ENCODE measurements at regions not wholly inside any gene's neighbourhood (a gene's known extent, or its start where the extent isn't known, plus 50 kb on each side); places are given as distances from the start of the nearest gene placed in this dataset.
A peak's percentile ranks its signal among the peaks of the same experiment; 100 is the strongest.
"Not testable (repeated sequence)": the region's sequence is repeated elsewhere in the genome, so short reads cannot be mapped to it uniquely, and the experiment has no call there.

- H3K9me3 ChIP-seq (ENCODE audit: control insufficient read depth, low read length) = peaks cover 6% of the 10 kb centered on the region
- no peaks in the 10 kb centered on the region for H3K4me1 ChIP-seq (ENCODE audit: control insufficient read depth, insufficient read depth, low read length)
- H3K4me3 ChIP-seq (ENCODE audit: low read length) = no peak overlapping the region
- no peak overlapping the region for H3K9ac ChIP-seq (ENCODE audit: low read length)
- DNase-seq (ENCODE audit: low read depth) = no peak
- no peaks in the 10 kb centered on the region for H3K36me3 ChIP-seq (ENCODE audit: control insufficient read depth, insufficient read depth, low read length, severe bottlenecking)
- no peaks in the 10 kb centered on the region for H3K27me3 ChIP-seq (replicated peaks; ENCODE audit: control insufficient read depth, insufficient read depth, low read length)
Measured at GRCh38 chr5:110309222-110309621, 417.2 kb downstream of the TMEM232 start.

GRCh38 chr5:110316566-110316965 is 409.9 kb downstream of the TMEM232 start:
- H3K9ac ChIP-seq (ENCODE audit: low read length); H3K36me3 ChIP-seq (ENCODE audit: control insufficient read depth, insufficient read depth, low read length, severe bottlenecking); H3K4me3 ChIP-seq (ENCODE audit: low read length); H3K9me3 ChIP-seq (ENCODE audit: control insufficient read depth, low read length); H3K4me1 ChIP-seq (ENCODE audit: control insufficient read depth, insufficient read depth, low read length); DNase-seq (ENCODE audit: low read depth); H3K27me3 ChIP-seq (replicated peaks; ENCODE audit: control insufficient read depth, insufficient read depth, low read length): not testable (repeated sequence)

GRCh38 chr5:110321117-110321516 is 405.4 kb downstream of the TMEM232 start:
- no peak overlapping the region for H3K4me3 ChIP-seq (ENCODE audit: low read length)
- DNase-seq (ENCODE audit: low read depth) = peak; percentile 75
- no peak overlapping the region for H3K9ac ChIP-seq (ENCODE audit: low read length)

GRCh38 chr5:110323357-110323756 is 403.1 kb downstream of the TMEM232 start:
- DNase-seq (ENCODE audit: low read depth) = no peak
- Histone ChIP-seq H3K4me3 (ENCODE audit: low read length) (no peak overlapping the region), H3K36me3 (ENCODE audit: control insufficient read depth, insufficient read depth, low read length, severe bottlenecking) (no peaks in the 10 kb centered on the region), H3K27me3 (replicated peaks; ENCODE audit: control insufficient read depth, insufficient read depth, low read length) (no peaks in the 10 kb centered on the region), H3K9ac (ENCODE audit: low read length) (no peak overlapping the region), H3K9me3 (ENCODE audit: control insufficient read depth, low read length) (no peaks in the 10 kb centered on the region), H3K4me1 (ENCODE audit: control insufficient read depth, insufficient read depth, low read length) (peaks cover 3% of the 10 kb centered on the region)

More at GRCh38 chr5:110321117-110321516, 405.4 kb downstream of the TMEM232 start:
- no peaks in the 10 kb centered on the region for H3K36me3 ChIP-seq (ENCODE audit: control insufficient read depth, insufficient read depth, low read length, severe bottlenecking)
- H3K27me3 ChIP-seq (replicated peaks; ENCODE audit: control insufficient read depth, insufficient read depth, low read length) = no peaks in the 10 kb centered on the region
- H3K9me3 ChIP-seq (ENCODE audit: control insufficient read depth, low read length) = no peaks in the 10 kb centered on the region
- peaks cover 3% of the 10 kb centered on the region for H3K4me1 ChIP-seq (ENCODE audit: control insufficient read depth, insufficient read depth, low read length)

GRCh38 chr5:110323832-110324231 is 402.6 kb downstream of the TMEM232 start:
- Histone ChIP-seq H3K9me3 (ENCODE audit: control insufficient read depth, low read length) (no peaks in the 10 kb centered on the region), H3K9ac (ENCODE audit: low read length) (no peak overlapping the region), H3K4me1 (ENCODE audit: control insufficient read depth, insufficient read depth, low read length) (peaks cover 3% of the 10 kb centered on the region), H3K36me3 (ENCODE audit: control insufficient read depth, insufficient read depth, low read length, severe bottlenecking) (no peaks in the 10 kb centered on the region), H3K27me3 (replicated peaks; ENCODE audit: control insufficient read depth, insufficient read depth, low read length) (no peaks in the 10 kb centered on the region), H3K4me3 (ENCODE audit: low read length) (no peak overlapping the region)
- DNase-seq (ENCODE audit: low read depth) = no peak

GRCh38 chr5:110324876-110325275 is 401.6 kb downstream of the TMEM232 start:
- DNase-seq (ENCODE audit: low read depth) = no peak

GRCh38 chr5:110329955-110330525 is 396.4 kb downstream of the TMEM232 start:
- H3K36me3 ChIP-seq (ENCODE audit: control insufficient read depth, insufficient read depth, low read length, severe bottlenecking) = no peaks in the 10 kb centered on the region
- H3K9ac ChIP-seq (ENCODE audit: low read length) = no peak overlapping the region
- no peak for DNase-seq (ENCODE audit: low read depth)
- H3K4me1 ChIP-seq (ENCODE audit: control insufficient read depth, insufficient read depth, low read length) = peaks cover 7% of the 10 kb centered on the region
- H3K4me3 ChIP-seq (ENCODE audit: low read length) = no peak overlapping the region
- no peaks in the 10 kb centered on the region for H3K27me3 ChIP-seq (replicated peaks; ENCODE audit: control insufficient read depth, insufficient read depth, low read length)
- no peaks in the 10 kb centered on the region for H3K9me3 ChIP-seq (ENCODE audit: control insufficient read depth, low read length)

More at GRCh38 chr5:110324876-110325275, 401.6 kb downstream of the TMEM232 start:
- no peaks in the 10 kb centered on the region for H3K9me3 ChIP-seq (ENCODE audit: control insufficient read depth, low read length)
- H3K4me3 ChIP-seq (ENCODE audit: low read length) = no peak overlapping the region
- no peaks in the 10 kb centered on the region for H3K36me3 ChIP-seq (ENCODE audit: control insufficient read depth, insufficient read depth, low read length, severe bottlenecking)
- H3K9ac ChIP-seq (ENCODE audit: low read length) = no peak overlapping the region
- H3K27me3 ChIP-seq (replicated peaks; ENCODE audit: control insufficient read depth, insufficient read depth, low read length) = no peaks in the 10 kb centered on the region
- peaks cover 3% of the 10 kb centered on the region for H3K4me1 ChIP-seq (ENCODE audit: control insufficient read depth, insufficient read depth, low read length)

GRCh38 chr5:110333384-110333783 is 393.1 kb downstream of the TMEM232 start:
- H3K27me3 ChIP-seq (replicated peaks; ENCODE audit: control insufficient read depth, insufficient read depth, low read length) = no peaks in the 10 kb centered on the region
- H3K36me3 ChIP-seq (ENCODE audit: control insufficient read depth, insufficient read depth, low read length, severe bottlenecking) = no peaks in the 10 kb centered on the region
- no peaks in the 10 kb centered on the region for H3K9me3 ChIP-seq (ENCODE audit: control insufficient read depth, low read length)
- DNase-seq (ENCODE audit: low read depth) = no peak
- H3K9ac ChIP-seq (ENCODE audit: low read length) = no peak overlapping the region
- H3K4me3 ChIP-seq (ENCODE audit: low read length) = no peak overlapping the region
- peaks cover 23% of the 10 kb centered on the region for H3K4me1 ChIP-seq (ENCODE audit: control insufficient read depth, insufficient read depth, low read length)

- H3K36me3 ChIP-seq (ENCODE audit: control insufficient read depth, insufficient read depth, low read length, severe bottlenecking) = no peaks in the 10 kb centered on the region
- peak overlapping the region; percentile 2 for H3K4me3 ChIP-seq (ENCODE audit: low read length)
- H3K27me3 ChIP-seq (replicated peaks; ENCODE audit: control insufficient read depth, insufficient read depth, low read length) = no peaks in the 10 kb centered on the region
- no peaks in the 10 kb centered on the region for H3K9me3 ChIP-seq (ENCODE audit: control insufficient read depth, low read length)
- H3K4me1 ChIP-seq (ENCODE audit: control insufficient read depth, insufficient read depth, low read length) = peaks cover 35% of the 10 kb centered on the region
- H3K9ac ChIP-seq (ENCODE audit: low read length) = no peak overlapping the region
- DNase-seq (ENCODE audit: low read depth) = peak; percentile 98
Measured at GRCh38 chr5:110335361-110336066, 391.0 kb downstream of the TMEM232 start.

GRCh38 chr5:110338341-110339083 is 388.0 kb downstream of the TMEM232 start:
- H3K9ac ChIP-seq (ENCODE audit: low read length) = no peak overlapping the region
- H3K4me3 ChIP-seq (ENCODE audit: low read length) = no peak overlapping the region
- no peak for DNase-seq (ENCODE audit: low read depth)
- H3K27me3 ChIP-seq (replicated peaks; ENCODE audit: control insufficient read depth, insufficient read depth, low read length) = no peaks in the 10 kb centered on the region
- H3K36me3 ChIP-seq (ENCODE audit: control insufficient read depth, insufficient read depth, low read length, severe bottlenecking) = no peaks in the 10 kb centered on the region
- H3K9me3 ChIP-seq (ENCODE audit: control insufficient read depth, low read length) = no peaks in the 10 kb centered on the region
- H3K4me1 ChIP-seq (ENCODE audit: control insufficient read depth, insufficient read depth, low read length) = peaks cover 63% of the 10 kb centered on the region

- Histone ChIP-seq H3K27me3 (replicated peaks; ENCODE audit: control insufficient read depth, insufficient read depth, low read length) (no peaks in the 10 kb centered on the region), H3K4me1 (ENCODE audit: control insufficient read depth, insufficient read depth, low read length) (peaks cover 66% of the 10 kb centered on the region)
Measured at GRCh38 chr5:110339399-110339798, 387.1 kb downstream of the TMEM232 start.

More at GRCh38 chr5:110339399-110339798, 387.1 kb downstream of the TMEM232 start:
- H3K9ac ChIP-seq (ENCODE audit: low read length) = no peak overlapping the region
- H3K4me3 ChIP-seq (ENCODE audit: low read length) = no peak overlapping the region
- DNase-seq (ENCODE audit: low read depth) = no peak
- H3K9me3 ChIP-seq (ENCODE audit: control insufficient read depth, low read length) = no peaks in the 10 kb centered on the region
- no peaks in the 10 kb centered on the region for H3K36me3 ChIP-seq (ENCODE audit: control insufficient read depth, insufficient read depth, low read length, severe bottlenecking)
